Upper lobe of left lung (tissue), 6 donors: ENCODE measurements at regions not wholly inside any gene's neighbourhood (a gene's known extent, or its start where the extent isn't known, plus 50 kb on each side); places are given as distances from the start of the nearest gene placed in this dataset.

Experiments used
- ATAC-seq, 2 donors: fragments of 200-7000 bp; cut with Tn5 transposase; one replicate each; pipeline ENCODE4 v1.9.1; 2022; ENCODE audit warnings: mild to moderate bottlenecking in 2 of 2, moderate library complexity in 2 of 2; ENCODE audit not compliant: low FRiP score in 2 of 2
- DNase-seq, 2 donors: peaks; one replicate each; pipeline ENCODE4 v3.0.0-alpha.2; 2019 to 2020
- H3K27ac ChIP-seq, 4 donors: fragments of 200-600 bp; sonication (generic); one replicate each; pipeline ENCODE4 v1.5.1; 2016 to 2019
- H3K27me3 ChIP-seq, 4 donors: fragments of 200-600 bp; sonication (generic); one replicate each; pipeline ENCODE4 v1.5.1; 2017 to 2019
- H3K36me3 ChIP-seq, 4 donors: fragments of 200-600 bp; sonication (generic); one replicate each; pipeline ENCODE4 v1.5.1; 2016 to 2019
- H3K4me1 ChIP-seq, 4 donors: fragments of 200-600 bp; sonication (generic); one replicate each; pipeline ENCODE4 v1.5.1; 2018 to 2019
- H3K4me3 ChIP-seq, 4 donors: fragments of 200-600 bp; sonication (generic); one replicate each; pipeline ENCODE4 v1.5.1; 2017 to 2019; ENCODE audit warnings: mild to moderate bottlenecking in 2 of 4, moderate library complexity in 1 of 4
- H3K9me3 ChIP-seq, 4 donors: fragments of 200-600 bp; sonication (generic); one replicate each; pipeline ENCODE4 v1.5.1; 2018 to 2019
- CTCF ChIP-seq, 6 experiments: fragments of 450-650 bp in 4 of 6; fragments of 200-600 bp in 2 of 6; sonication (generic) in 2 of 6; IDR thresholded peaks; one replicate each; pipeline ENCODE4 v1.5.1; 2016 to 2019; ENCODE audit warnings: antibody characterized with exemption in 6 of 6
- EP300 ChIP-seq, 4 donors: sonication (generic); formaldehyde crosslinking; IDR thresholded peaks; one replicate each; pipeline ENCODE4 v1.5.1; 2017; ENCODE audit warnings: antibody characterized with exemption in 4 of 4, control low read depth in 2 of 4
- POLR2A ChIP-seq, 4 donors: fragments of 450-650 bp; IDR thresholded peaks; one replicate each; pipeline ENCODE4 v1.5.1; 2016 to 2017; ENCODE audit warnings: antibody characterized with exemption in 4 of 4, mild to moderate bottlenecking in 2 of 4
- POLR2AphosphoS5 ChIP-seq, 2 donors: sonication (generic); formaldehyde crosslinking; IDR thresholded peaks; one replicate each; pipeline ENCODE4 v1.5.1; 2017; ENCODE audit warnings: antibody characterized with exemption in 2 of 2
- WGBS, 2 donors: methylation state at CpG; one replicate each; pipeline ENCODE4 v1.1.5; 2017 to 2018; 5-methylcytosine and 5-hydroxymethylcytosine counted together
- donor health status: DM: no; HTN: no; CAD: no; lungs with moderate emphysema.
- donor health status: DM: no; HTN: yes; CAD: no; lungs with severe emphysema.

- no peaks in the 10 kb centered on the region for H3K4me1 ChIP-seq
- no peaks in the 10 kb centered on the region for H3K36me3 ChIP-seq
- 73 to 84% methylated on average over 3 of the region's 3 CpGs for WGBS, 2 donors
- TF ChIP-seq EP300 (IDR thresholded peaks at IDR 0.05) (no peak), POLR2AphosphoS5 (IDR thresholded peaks at IDR 0.05) (no peak), CTCF (IDR thresholded peaks at IDR 0.05) (no peak), POLR2A (IDR thresholded peaks at IDR 0.05) (no peak)
- H3K9me3 ChIP-seq, result no peaks in the 10 kb centered on the region
- peak in 1 of 2 donors; percentile 45 for ATAC-seq
- H3K4me3 ChIP-seq, result no peak overlapping the region
- no peak overlapping the region for H3K27ac ChIP-seq
- H3K27me3 ChIP-seq, result no peaks in the 10 kb centered on the region
- no peak for DNase-seq
Observed at GRCh38 chr11:109762546-109762945, 330.6 kb upstream of the ZC3H12C start.

DNA sequence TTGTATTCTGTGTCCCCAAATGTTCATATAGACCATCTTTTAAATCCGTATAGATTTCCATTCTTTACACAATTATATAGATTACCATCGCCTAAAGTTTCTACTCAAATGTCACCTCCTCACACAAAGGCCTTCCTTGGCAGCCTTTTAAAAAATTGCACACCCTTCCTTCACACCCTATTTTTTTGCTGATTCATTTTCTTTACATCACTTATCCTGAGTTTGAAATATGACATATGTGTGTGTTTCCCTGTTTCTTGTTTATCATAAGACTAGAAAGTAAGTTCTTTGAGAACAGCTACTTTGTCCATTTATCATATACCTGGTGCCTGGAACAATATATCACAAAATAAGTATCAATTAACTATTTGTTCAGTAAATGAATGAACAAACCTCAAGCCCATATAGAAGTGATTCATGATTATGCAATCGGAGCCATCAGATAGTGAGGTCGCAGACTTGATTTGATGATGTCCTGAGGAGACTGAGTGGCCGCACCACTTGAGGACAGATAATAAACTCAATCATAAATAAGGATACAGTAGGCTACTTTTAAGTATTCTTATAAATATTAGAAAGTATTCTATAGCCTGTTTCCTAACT is 327.4 kb upstream of the ZC3H12C start:
- no peak for DNase-seq
- Histone ChIP-seq H3K9me3 (no peaks in the 10 kb centered on the region), H3K36me3 (no peaks in the 10 kb centered on the region), H3K4me1 (no peaks in the 10 kb centered on the region), H3K27me3 (no peaks in the 10 kb centered on the region), H3K27ac (no peak overlapping the region), H3K4me3 (no peak overlapping the region)
- no peak for ATAC-seq
- no peak for TF ChIP-seq POLR2A (IDR thresholded peaks at IDR 0.05)
- no peak for TF ChIP-seq EP300 (IDR thresholded peaks at IDR 0.05)
- no peak for TF ChIP-seq CTCF (IDR thresholded peaks at IDR 0.05)
- TF ChIP-seq POLR2AphosphoS5 (IDR thresholded peaks at IDR 0.05), result no peak
- WGBS, 2 donors, result 86 to 91% methylated on average over 5 of the region's 5 CpGs

DNA sequence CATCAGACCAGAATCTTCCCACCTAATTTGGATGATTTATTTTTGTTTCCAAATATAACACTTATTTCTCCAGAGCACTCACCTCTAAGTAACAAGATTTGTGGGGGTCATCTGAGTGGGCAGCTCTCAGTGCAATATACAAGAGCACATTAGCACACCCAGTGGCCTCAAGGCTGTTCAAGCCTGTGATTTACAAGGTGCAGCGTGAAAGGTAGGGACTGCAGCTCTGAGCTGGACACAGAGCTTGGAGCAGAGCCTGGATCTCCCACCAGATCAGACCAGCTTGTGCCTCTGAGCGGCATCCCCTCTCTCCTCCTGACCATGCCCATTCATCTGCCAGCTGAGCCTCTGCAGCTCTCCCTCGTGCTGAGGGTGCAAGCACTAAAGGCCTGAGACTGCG is 323.3 kb upstream of the ZC3H12C start:
- Histone ChIP-seq H3K4me1 (no peaks in the 10 kb centered on the region), H3K36me3 (no peaks in the 10 kb centered on the region), H3K27me3 (no peaks in the 10 kb centered on the region), H3K9me3 (no peaks in the 10 kb centered on the region), H3K4me3 (no peak overlapping the region), H3K27ac (no peak overlapping the region)
- 82 to 86% methylated on average over 1 to 4 of the region's 4 CpGs for WGBS, 2 donors
- DNase-seq (no peak), ATAC-seq (peak in 1 of 2 donors; percentile 63)
- TF ChIP-seq EP300 (IDR thresholded peaks at IDR 0.05), result no peak
- TF ChIP-seq POLR2AphosphoS5 (IDR thresholded peaks at IDR 0.05), result no peak
- no peak for TF ChIP-seq CTCF (IDR thresholded peaks at IDR 0.05)
- no peak for TF ChIP-seq POLR2A (IDR thresholded peaks at IDR 0.05)

- ATAC-seq (no peak), DNase-seq (no peak)
- H3K36me3 ChIP-seq, result no peaks in the 10 kb centered on the region
- no peak overlapping the region for H3K4me3 ChIP-seq
- H3K27me3 ChIP-seq, result no peaks in the 10 kb centered on the region
- H3K9me3 ChIP-seq, result no peaks in the 10 kb centered on the region
- no peak overlapping the region for H3K27ac ChIP-seq
- TF ChIP-seq POLR2AphosphoS5 (IDR thresholded peaks at IDR 0.05) (no peak), CTCF (IDR thresholded peaks at IDR 0.05) (no peak), EP300 (IDR thresholded peaks at IDR 0.05) (no peak), POLR2A (IDR thresholded peaks at IDR 0.05) (no peak)
- no peaks in the 10 kb centered on the region for H3K4me1 ChIP-seq
Observed at GRCh38 chr11:109770323-109770722, 322.9 kb upstream of the ZC3H12C start.

DNA sequence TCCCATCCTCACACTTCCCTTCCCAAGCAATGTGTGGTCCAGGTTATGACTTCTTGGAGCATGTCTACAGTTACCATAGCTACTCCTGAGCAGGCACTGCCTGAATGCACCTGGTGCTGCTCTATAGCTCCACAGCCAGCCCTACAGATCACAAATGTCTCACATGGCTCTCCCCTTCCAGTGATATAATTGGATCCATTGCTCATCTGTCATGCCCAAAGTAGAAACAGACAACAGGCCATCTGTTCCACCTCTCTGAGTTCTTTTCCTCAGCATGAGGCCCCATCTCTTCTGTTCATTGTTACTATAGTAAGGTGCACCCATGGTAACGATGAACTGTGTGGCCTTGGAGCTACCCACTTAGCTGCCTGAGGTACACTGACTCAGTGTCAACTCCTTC is 320.3 kb upstream of the ZC3H12C start:
- Histone ChIP-seq H3K4me1 (no peaks in the 10 kb centered on the region), H3K4me3 (no peak overlapping the region), H3K27me3 (no peaks in the 10 kb centered on the region), H3K27ac (no peak overlapping the region), H3K36me3 (no peaks in the 10 kb centered on the region), H3K9me3 (no peaks in the 10 kb centered on the region)
- ATAC-seq (no peak), DNase-seq (no peak)
- 87 to 100% methylated on average over 1 of the region's 1 CpG for WGBS, 2 donors
- no peak for TF ChIP-seq EP300 (IDR thresholded peaks at IDR 0.05)
- no peak for TF ChIP-seq CTCF (IDR thresholded peaks at IDR 0.05)
- no peak for TF ChIP-seq POLR2A (IDR thresholded peaks at IDR 0.05)
- TF ChIP-seq POLR2AphosphoS5 (IDR thresholded peaks at IDR 0.05), result no peak
